Prostate gland (tissue), 2 donors: ENCODE measurements at regions not wholly inside any gene's neighbourhood (a gene's known extent, or its start where the extent isn't known, plus 50 kb on each side); places are given as distances from the start of the nearest gene placed in this dataset.

ENCODE experiments used
- DNase-seq: peaks from one replicate; pipeline ENCODE4 v3.0.0-alpha.2; 2019; ENCODE audit warnings: low spot score
- H3K27ac ChIP-seq, 2 donors: fragments of 200-600 bp; sonication (generic); 2 replicates each; pipeline ENCODE4 v1.5.1; 2017 to 2019
- H3K27me3 ChIP-seq: fragments of 200-600 bp; sonication (generic); replicated peaks from 2 replicates; pipeline ENCODE4 v1.5.1; 2019; ENCODE audit not compliant: insufficient read depth
- H3K36me3 ChIP-seq, 2 donors: fragments of 200-600 bp; sonication (generic); 1 replicate in 1 of 2; 2 replicates in 1 of 2; pipeline versions ENCODE4 v1.5.1 to v1.8.1; 2017 to 2019
- H3K4me1 ChIP-seq: fragments of 200-600 bp; sonication (generic); replicated peaks from 2 replicates; pipeline ENCODE4 v1.5.1; 2019
- H3K4me3 ChIP-seq, 2 donors: fragments of 200-600 bp; sonication (generic); 2 replicates each; pipeline ENCODE4 v1.5.1; 2017 to 2019
- H3K9me3 ChIP-seq: fragments of 200-600 bp; sonication (generic); 2 replicates; pipeline ENCODE4 v1.5.1; 2017
- POLR2A ChIP-seq: fragments of 450-650 bp; IDR thresholded peaks from one replicate; pipeline ENCODE4 v1.6.1; 2016; ENCODE audit warnings: antibody characterized with exemption, mild to moderate bottlenecking
- POLR2AphosphoS5 ChIP-seq: sonication (generic); formaldehyde crosslinking; IDR thresholded peaks from one replicate; pipeline ENCODE4 v1.6.1; 2017; ENCODE audit warnings: antibody characterized with exemption
- WGBS: methylation state at CpG from one replicate; pipeline ENCODE4 v1.1.5; 2018; 5-methylcytosine and 5-hydroxymethylcytosine counted together
- intact Hi-C: fragments of 100-400 bp; cut with DNase I; formaldehyde crosslinking; loops from one replicate; pipeline ENCODE4 v1.14.2; 2022
- TF ChIP-seq, protein P1 (sequence below), 4 experiments: fragments of 200-600 bp in 2 of 4; fragments of 450-650 bp in 2 of 4; sonication (generic) in 2 of 4; IDR thresholded peaks; 1 replicate in 3 of 4; 2 replicates in 1 of 4; pipeline ENCODE4 v1.5.1; 2016 to 2019; ENCODE audit warnings: antibody characterized with exemption in 4 of 4, mild to moderate bottlenecking in 2 of 4, moderate library complexity in 2 of 4

- Histone ChIP-seq H3K27ac (no peak overlapping the region), H3K9me3 (no peaks in the 10 kb centered on the region), H3K36me3 (no peaks in the 10 kb centered on the region), H3K27me3 (no peaks in the 10 kb centered on the region), H3K4me3 (no peak overlapping the region), H3K4me1 (no peaks in the 10 kb centered on the region)
- WGBS: 59% methylated on average over 3 of the region's 3 CpGs
- intact Hi-C loops: no loop called here
- TF ChIP-seq POLR2A: no peak
- TF ChIP-seq, protein P1, sequence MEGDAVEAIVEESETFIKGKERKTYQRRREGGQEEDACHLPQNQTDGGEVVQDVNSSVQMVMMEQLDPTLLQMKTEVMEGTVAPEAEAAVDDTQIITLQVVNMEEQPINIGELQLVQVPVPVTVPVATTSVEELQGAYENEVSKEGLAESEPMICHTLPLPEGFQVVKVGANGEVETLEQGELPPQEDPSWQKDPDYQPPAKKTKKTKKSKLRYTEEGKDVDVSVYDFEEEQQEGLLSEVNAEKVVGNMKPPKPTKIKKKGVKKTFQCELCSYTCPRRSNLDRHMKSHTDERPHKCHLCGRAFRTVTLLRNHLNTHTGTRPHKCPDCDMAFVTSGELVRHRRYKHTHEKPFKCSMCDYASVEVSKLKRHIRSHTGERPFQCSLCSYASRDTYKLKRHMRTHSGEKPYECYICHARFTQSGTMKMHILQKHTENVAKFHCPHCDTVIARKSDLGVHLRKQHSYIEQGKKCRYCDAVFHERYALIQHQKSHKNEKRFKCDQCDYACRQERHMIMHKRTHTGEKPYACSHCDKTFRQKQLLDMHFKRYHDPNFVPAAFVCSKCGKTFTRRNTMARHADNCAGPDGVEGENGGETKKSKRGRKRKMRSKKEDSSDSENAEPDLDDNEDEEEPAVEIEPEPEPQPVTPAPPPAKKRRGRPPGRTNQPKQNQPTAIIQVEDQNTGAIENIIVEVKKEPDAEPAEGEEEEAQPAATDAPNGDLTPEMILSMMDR (IDR thresholded peaks at IDR 0.05): no peak
- TF ChIP-seq POLR2AphosphoS5: no peak
- DNase-seq: no peak
Observed at GRCh38 chr2:118251427-118251826, 163.2 kb downstream of the INSIG2 start.

- no peaks in the 10 kb centered on the region for H3K27me3 ChIP-seq
- TF ChIP-seq POLR2AphosphoS5: no peak
- TF ChIP-seq, protein P1 (IDR thresholded peaks at IDR 0.05): no peak
- no peak for TF ChIP-seq POLR2A
- H3K4me1 ChIP-seq: no peaks in the 10 kb centered on the region
- no peaks in the 10 kb centered on the region for H3K9me3 ChIP-seq
- no peak for DNase-seq
- no peak overlapping the region for H3K4me3 ChIP-seq
- H3K36me3 ChIP-seq: no peaks in the 10 kb centered on the region
- intact Hi-C loops: no loop called here
- WGBS: 76% methylated on average over 5 of the region's 5 CpGs
- H3K27ac ChIP-seq: no peak overlapping the region
Observed at GRCh38 chr2:118250463-118250862, 162.2 kb downstream of the INSIG2 start.

DNA sequence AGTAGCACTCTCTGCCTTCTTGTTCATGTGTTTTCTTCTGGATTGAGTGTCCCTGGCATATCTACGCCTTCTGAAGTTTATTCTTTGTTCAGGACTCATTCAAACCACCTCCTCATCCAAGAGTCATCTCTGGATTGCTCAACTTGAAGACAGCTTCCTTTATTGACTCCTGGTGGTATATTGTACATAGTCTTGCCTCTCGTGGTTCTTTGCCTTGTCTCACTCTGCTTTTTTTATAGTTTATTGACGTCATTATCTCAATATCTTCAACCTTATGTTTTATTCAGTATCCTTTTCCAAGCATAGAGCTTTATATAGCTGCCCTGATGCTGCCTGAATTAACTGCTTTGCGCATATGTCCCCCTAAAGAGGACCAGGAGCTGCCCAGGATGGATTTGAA is 161.7 kb downstream of the INSIG2 start:
- intact Hi-C loops: no loop called here

DNA sequence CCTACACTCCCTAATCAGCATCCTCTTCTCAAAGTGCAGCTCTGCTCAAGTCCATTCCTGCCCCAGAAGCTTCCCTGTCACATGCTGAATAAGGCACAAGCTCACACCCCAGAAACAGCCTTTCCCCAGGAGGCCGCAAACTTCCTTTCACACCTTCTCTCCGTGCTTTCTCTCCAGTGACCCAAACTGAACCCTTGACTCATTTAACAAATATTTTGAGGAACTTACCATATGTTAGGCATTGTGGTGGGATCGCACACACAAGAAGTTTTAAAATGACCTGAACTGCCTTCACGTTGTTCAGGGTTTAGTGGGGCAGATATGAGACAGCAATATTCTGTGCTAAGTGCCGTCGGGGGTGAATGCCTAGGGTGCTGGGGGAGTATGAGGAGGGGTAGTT is 161.3 kb downstream of the INSIG2 start:
- WGBS: 54% methylated on average over 6 of the region's 6 CpGs

More for the DNA sequence above, 161.7 kb downstream of the INSIG2 start:
- DNase-seq: no peak
- Histone ChIP-seq H3K4me3 (no peak overlapping the region), H3K27ac (no peak overlapping the region), H3K9me3 (no peaks in the 10 kb centered on the region), H3K4me1 (no peaks in the 10 kb centered on the region), H3K27me3 (no peaks in the 10 kb centered on the region), H3K36me3 (no peaks in the 10 kb centered on the region)
- WGBS: 41% methylated on average over 4 of the region's 4 CpGs
- no peak for TF ChIP-seq POLR2AphosphoS5
- TF ChIP-seq, protein P1 (IDR thresholded peaks at IDR 0.05): no peak
- no peak for TF ChIP-seq POLR2A

DNA sequence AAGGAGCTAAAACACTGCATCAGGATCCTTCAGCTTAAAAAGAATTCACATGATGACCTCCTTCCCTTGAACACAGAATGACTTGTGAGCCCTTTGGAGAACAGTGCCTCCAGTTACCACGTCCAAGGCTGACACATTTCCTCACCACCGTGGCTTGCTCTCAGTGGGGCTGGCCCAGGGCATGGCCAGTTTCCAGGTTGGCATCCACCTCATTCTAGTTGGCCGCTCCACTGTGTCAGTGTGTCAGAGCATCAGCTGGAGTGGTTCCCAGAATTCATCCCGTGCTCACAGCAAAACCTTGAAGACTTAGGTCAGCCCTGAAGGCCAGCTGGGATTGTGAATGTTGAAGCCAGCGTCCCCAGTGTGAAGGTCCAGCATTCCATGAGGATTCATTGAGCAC is 158.5 kb downstream of the INSIG2 start:
- intact Hi-C loops: no loop called here
- Histone ChIP-seq H3K4me3 (no peak overlapping the region), H3K27me3 (no peaks in the 10 kb centered on the region), H3K4me1 (no peaks in the 10 kb centered on the region), H3K36me3 (no peaks in the 10 kb centered on the region), H3K27ac (no peak overlapping the region), H3K9me3 (no peaks in the 10 kb centered on the region)
- TF ChIP-seq, protein P1 (IDR thresholded peaks at IDR 0.05): no peak
- TF ChIP-seq POLR2AphosphoS5: no peak
- TF ChIP-seq POLR2A: no peak
- no peak for DNase-seq
- 68% methylated on average over 5 of the region's 5 CpGs for WGBS

More for the DNA sequence above, 161.3 kb downstream of the INSIG2 start:
- DNase-seq: no peak
- Histone ChIP-seq H3K27me3 (no peaks in the 10 kb centered on the region), H3K4me3 (no peak overlapping the region), H3K4me1 (no peaks in the 10 kb centered on the region), H3K27ac (no peak overlapping the region), H3K36me3 (no peaks in the 10 kb centered on the region), H3K9me3 (no peaks in the 10 kb centered on the region)
- TF ChIP-seq POLR2AphosphoS5: no peak
- TF ChIP-seq, protein P1 (IDR thresholded peaks at IDR 0.05): no peak
- no peak for TF ChIP-seq POLR2A
- intact Hi-C loops: no loop called here
